Fibroblast of mammary gland (primary cell): ENCODE measurements at regions not wholly inside any gene's neighbourhood (a gene's known extent, or its start where the extent isn't known, plus 50 kb on each side); places are given as distances from the start of the nearest gene placed in this dataset.

ENCODE experiments used
- DNase-seq: peaks from one replicate; pipeline ENCODE4 v3.0.0-alpha.2; 2010; ENCODE audit warnings: low read depth
- H3K4me3 ChIP-seq: 2 replicates; pipeline ENCODE4 v1.5.1; 2011; ENCODE audit warnings: low read depth, mild to moderate bottlenecking, low read length, moderate library complexity; ENCODE audit not compliant: control insufficient read depth
- TF ChIP-seq, protein P1 (sequence below): conservative IDR thresholded peaks from 2 replicates; pipeline ENCODE4 v1.5.1; 2011; ENCODE audit warnings: low read depth, low read length, inconsistent platforms; ENCODE audit not compliant: control insufficient read depth, insufficient read depth

DNA sequence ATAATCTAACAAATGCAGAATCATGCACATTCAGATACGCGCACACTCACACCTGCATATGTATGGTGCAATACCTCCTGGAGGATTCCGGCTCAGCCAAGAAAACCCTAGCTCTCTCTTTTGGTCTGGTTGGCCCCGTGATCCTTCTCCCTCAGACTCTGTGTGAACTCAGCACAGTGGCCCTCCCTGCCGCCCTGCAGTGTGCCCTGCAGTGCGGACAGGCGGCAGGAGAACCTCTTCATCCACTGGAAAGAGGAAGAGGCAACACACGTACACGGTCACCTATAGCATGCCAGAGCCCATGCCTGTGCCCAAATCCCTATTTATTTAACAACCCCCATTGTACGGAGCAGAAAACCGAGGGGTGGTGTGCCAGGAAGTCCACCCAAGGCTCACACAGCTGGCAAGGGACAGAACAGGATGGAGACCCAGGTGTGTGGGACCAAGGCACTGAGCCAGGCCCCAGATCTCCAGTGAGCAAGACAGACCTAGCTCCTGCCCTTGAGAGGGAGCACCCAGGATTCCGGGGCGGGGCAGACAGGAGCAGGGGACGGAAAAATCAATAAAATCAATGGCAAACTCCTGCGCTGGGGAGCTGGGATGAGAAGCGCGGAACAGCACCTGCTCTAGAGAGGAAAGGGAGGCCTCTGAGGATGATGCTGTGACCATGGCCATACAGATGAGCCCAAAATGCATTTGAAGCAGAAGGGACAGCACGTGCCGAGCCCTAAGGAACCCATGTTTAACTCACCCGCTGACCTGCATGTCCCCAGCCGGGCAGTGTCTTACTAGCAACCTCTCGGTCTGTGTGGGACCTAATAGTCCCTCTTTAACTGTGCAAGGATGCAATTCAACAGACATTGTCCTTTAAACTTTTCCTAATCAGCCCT lies 54.7 kb upstream of the CIBAR2 start:
- no peak overlapping the region for H3K4me3 ChIP-seq
- DNase-seq = no peak
- TF ChIP-seq, protein P1, sequence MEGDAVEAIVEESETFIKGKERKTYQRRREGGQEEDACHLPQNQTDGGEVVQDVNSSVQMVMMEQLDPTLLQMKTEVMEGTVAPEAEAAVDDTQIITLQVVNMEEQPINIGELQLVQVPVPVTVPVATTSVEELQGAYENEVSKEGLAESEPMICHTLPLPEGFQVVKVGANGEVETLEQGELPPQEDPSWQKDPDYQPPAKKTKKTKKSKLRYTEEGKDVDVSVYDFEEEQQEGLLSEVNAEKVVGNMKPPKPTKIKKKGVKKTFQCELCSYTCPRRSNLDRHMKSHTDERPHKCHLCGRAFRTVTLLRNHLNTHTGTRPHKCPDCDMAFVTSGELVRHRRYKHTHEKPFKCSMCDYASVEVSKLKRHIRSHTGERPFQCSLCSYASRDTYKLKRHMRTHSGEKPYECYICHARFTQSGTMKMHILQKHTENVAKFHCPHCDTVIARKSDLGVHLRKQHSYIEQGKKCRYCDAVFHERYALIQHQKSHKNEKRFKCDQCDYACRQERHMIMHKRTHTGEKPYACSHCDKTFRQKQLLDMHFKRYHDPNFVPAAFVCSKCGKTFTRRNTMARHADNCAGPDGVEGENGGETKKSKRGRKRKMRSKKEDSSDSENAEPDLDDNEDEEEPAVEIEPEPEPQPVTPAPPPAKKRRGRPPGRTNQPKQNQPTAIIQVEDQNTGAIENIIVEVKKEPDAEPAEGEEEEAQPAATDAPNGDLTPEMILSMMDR = no peak

- TF ChIP-seq, protein P1 = no peak
- no peak overlapping the region for H3K4me3 ChIP-seq
These were observed 55.6 kb upstream of the CIBAR2 start for GRCh38 chr16:85167589-85168537.

GRCh38 chr16:85168732-85169256 lies 56.5 kb upstream of the CIBAR2 start:
- DNase-seq = peak; percentile 56
- H3K4me3 ChIP-seq = peak overlapping the region; percentile 12
- TF ChIP-seq, protein P1 = no peak

More at GRCh38 chr16:85167589-85168537, 55.6 kb upstream of the CIBAR2 start:
- no peak for DNase-seq

GRCh38 chr16:85169333-85170065 lies 57.2 kb upstream of the CIBAR2 start:
- no peak for DNase-seq
- TF ChIP-seq, protein P1 = no peak
- peak overlapping the region; percentile 9 for H3K4me3 ChIP-seq

GRCh38 chr16:85170066-85170491 lies 57.8 kb upstream of the CIBAR2 start:
- DNase-seq = no peak
- H3K4me3 ChIP-seq = peak overlapping the region; percentile 69
- TF ChIP-seq, protein P1 = no peak

GRCh38 chr16:85170590-85171003 lies 58.3 kb upstream of the CIBAR2 start:
- no peak for DNase-seq
- peak overlapping the region; percentile 69 for H3K4me3 ChIP-seq

More at GRCh38 chr16:85170590-85171003, 58.3 kb upstream of the CIBAR2 start:
- TF ChIP-seq, protein P1 = no peak
